H1 (cell line): ENCODE measurements at regions not wholly inside any gene's neighbourhood (a gene's known extent, or its start where the extent isn't known, plus 50 kb on each side); places are given as distances from the start of the nearest gene placed in this dataset.
A peak's percentile ranks its signal among the peaks of the same experiment; 100 is the strongest.

Experiments
- CTCF ChIA-PET: fragments of 300-600 bp; sonication (Branson Sonifier 250); formaldehyde crosslinking; loops from one replicate; lab custom pipeline; 2021; ENCODE audit not compliant: partially characterized antibody; lab: Charles Lee
- POLR2A ChIA-PET: fragments of 300-600 bp; sonication (Branson Sonifier 250); formaldehyde crosslinking; loops from one replicate; lab custom pipeline; 2021; ENCODE audit warnings: inconsistent platforms; ENCODE audit not compliant: partially characterized antibody; lab: Charles Lee
- DNase-seq, 2 experiments: peaks; one replicate each; pipeline versions ENCODE4 v3.0.0 to v3.0.0-alpha.2; 2010 to 2022; ENCODE audit warnings: low spot score in 2 of 2, low read depth in 1 of 2, mixed read lengths in 1 of 2
- FAIRE-seq: peaks from 2 replicates; lab custom pipeline; 2011; peaks lifted over from hg19 to GRCh38; lab: Jason Lieb, UNC
- H2AFZ ChIP-seq: 2 replicates; pipeline ENCODE4 v1.8.1; 2012; ENCODE audit warnings: low read length, inconsistent platforms
- H2AK5ac ChIP-seq: 2 replicates; pipeline ENCODE4 v1.6.1; 2013; ENCODE audit warnings: low read depth, low read length
- H2BK120ac ChIP-seq: replicated peaks from 2 replicates; pipeline ENCODE3; 2013; ENCODE audit warnings: low read depth, low read length, inconsistent platforms
- H2BK12ac ChIP-seq: 2 replicates; pipeline ENCODE4 v1.6.1; 2013; ENCODE audit warnings: low read depth, low read length
- H2BK15ac ChIP-seq: 2 replicates; pipeline ENCODE4 v1.6.1; 2013; ENCODE audit warnings: low read length
- H2BK20ac ChIP-seq: 2 replicates; pipeline ENCODE4 v1.6.1; 2013; ENCODE audit warnings: low read length
- H2BK5ac ChIP-seq: 2 replicates; pipeline ENCODE4 v1.6.1; 2013; ENCODE audit warnings: low read depth, low read length
- H3K14ac ChIP-seq: 2 replicates; pipeline ENCODE4 v1.6.1; 2013; ENCODE audit warnings: inconsistent platforms; ENCODE audit not compliant: insufficient read length
- H3K18ac ChIP-seq: 2 replicates; pipeline ENCODE4 v1.6.1; 2013; ENCODE audit warnings: low read length; ENCODE audit errors: extremely low read depth
- H3K23ac ChIP-seq: 2 replicates; pipeline ENCODE4 v1.6.1; 2013; ENCODE audit warnings: inconsistent platforms; ENCODE audit not compliant: insufficient read length
- H3K23me2 ChIP-seq: 2 replicates; pipeline ENCODE4 v1.6.1; 2013; ENCODE audit warnings: low read depth, low read length
- H3K27ac ChIP-seq: 2 replicates; pipeline ENCODE4 v1.6.1; 2011; ENCODE audit warnings: low read depth, low read length, inconsistent platforms
- H3K27me3 ChIP-seq, 4 experiments: replicated peaks in 1 of 4; 1 replicate in 1 of 4; 2 replicates in 3 of 4; pipeline versions ENCODE4 v1.6.1 to v1.8.1; 2011 to 2013; ENCODE audit warnings: low read length in 3 of 4, mild to moderate bottlenecking in 3 of 4, inconsistent platforms in 2 of 4, mixed read lengths in 2 of 4, moderate library complexity in 1 of 4; ENCODE audit not compliant: control insufficient read depth in 3 of 4, insufficient read depth in 3 of 4; ENCODE audit errors: extremely low read depth in 1 of 4
- H3K36me3 ChIP-seq, 4 experiments: 2 replicates each; pipeline versions ENCODE4 v1.6.1 to v1.8.1; 2011 to 2013; ENCODE audit warnings: mild to moderate bottlenecking in 4 of 4, low read length in 3 of 4, moderate library complexity in 2 of 4, control low read depth in 1 of 4, inconsistent platforms in 1 of 4; ENCODE audit not compliant: insufficient read depth in 4 of 4, control insufficient read depth in 2 of 4
- H3K4ac ChIP-seq: replicated peaks from 2 replicates; pipeline ENCODE3; 2013; ENCODE audit warnings: low read length, low read depth, mixed read lengths, inconsistent platforms; ENCODE audit not compliant: insufficient read length
- H3K4me1 ChIP-seq, 4 experiments: replicated peaks in 1 of 4; 1 replicate in 1 of 4; 2 replicates in 3 of 4; pipeline versions ENCODE4 v1.6.1 to v1.8.1; 2011 to 2013; ENCODE audit warnings: low read length in 3 of 4, inconsistent platforms in 2 of 4, mixed read lengths in 1 of 4; ENCODE audit not compliant: insufficient read depth in 4 of 4, control insufficient read depth in 3 of 4
- H3K4me2 ChIP-seq, 2 experiments: 2 replicates each; pipeline versions ENCODE4 v1.6.1 to v1.8.1; 2011 to 2013; ENCODE audit warnings: low read depth in 2 of 2, low read length in 2 of 2, control low read depth in 1 of 2, inconsistent platforms in 1 of 2, mild to moderate bottlenecking in 1 of 2; ENCODE audit not compliant: insufficient read depth in 1 of 2
- H3K4me3 ChIP-seq, 4 experiments: fragments of 200-600, 300-600 bp in 1 of 4; sonication (generic), shearing (Covaris generic), sonication (Bioruptor Twin) in 1 of 4; 2 replicates each; pipeline versions ENCODE4 v1.5.1 to v1.8.1; 2011 to 2016; ENCODE audit warnings: low read length in 4 of 4, low read depth in 3 of 4, control low read depth in 2 of 4, inconsistent platforms in 2 of 4, mild to moderate bottlenecking in 2 of 4, mixed read lengths in 1 of 4, moderate library complexity in 1 of 4; ENCODE audit not compliant: insufficient read depth in 2 of 4; ENCODE audit errors: extremely low read depth in 1 of 4
- H3K56ac ChIP-seq: replicated peaks from 2 replicates; pipeline ENCODE3; 2013; ENCODE audit warnings: low read depth, mild to moderate bottlenecking, mixed read lengths, low read length, inconsistent platforms; ENCODE audit not compliant: insufficient read length
- H3K79me1 ChIP-seq: 2 replicates; pipeline ENCODE4 v1.6.1; 2013; ENCODE audit warnings: low read depth, low read length, control low read depth
- H3K79me2 ChIP-seq, 2 experiments: 2 replicates each; pipeline versions ENCODE4 v1.6.1 to v1.8.1; 2012 to 2013; ENCODE audit warnings: low read length in 2 of 2, mild to moderate bottlenecking in 2 of 2, inconsistent platforms in 1 of 2; ENCODE audit not compliant: insufficient read depth in 2 of 2, control insufficient read depth in 1 of 2
- H3K9ac ChIP-seq, 4 experiments: replicated peaks in 1 of 4; 1 replicate in 1 of 4; 2 replicates in 3 of 4; pipeline versions ENCODE4 v1.6.1 to v1.8.1; 2011 to 2013; ENCODE audit warnings: low read depth in 3 of 4, low read length in 3 of 4, control low read depth in 2 of 4, mild to moderate bottlenecking in 2 of 4, moderate library complexity in 2 of 4, inconsistent platforms in 1 of 4; ENCODE audit errors: extremely low read depth in 1 of 4
- H3K9me3 ChIP-seq, 2 experiments: 2 replicates each; pipeline versions ENCODE4 v1.6.1 to v1.8.1; 2012 to 2013; ENCODE audit warnings: mild to moderate bottlenecking in 2 of 2, moderate library complexity in 2 of 2, control low read depth in 1 of 2, inconsistent platforms in 1 of 2, low read depth in 1 of 2, low read length in 1 of 2, mixed read lengths in 1 of 2; ENCODE audit not compliant: insufficient read depth in 2 of 2
- H4K20me1 ChIP-seq, 2 experiments: replicated peaks in 1 of 2; 2 replicates each; pipeline versions ENCODE3 to v1.8.1; 2011 to 2013; ENCODE audit warnings: inconsistent platforms in 2 of 2, low read length in 2 of 2, mild to moderate bottlenecking in 1 of 2; ENCODE audit not compliant: insufficient read depth in 2 of 2, control insufficient read depth in 1 of 2
- H4K5ac ChIP-seq: 2 replicates; pipeline ENCODE4 v1.6.1; 2013; ENCODE audit warnings: low read length, low read depth, mixed read lengths, inconsistent platforms; ENCODE audit not compliant: insufficient read length
- H4K8ac ChIP-seq: 2 replicates; pipeline ENCODE4 v1.8.0; 2013; ENCODE audit warnings: mild to moderate bottlenecking, moderate library complexity, low read length, inconsistent platforms; ENCODE audit not compliant: insufficient read depth; ENCODE audit errors: extremely low read depth
- H4K91ac ChIP-seq: replicated peaks from 2 replicates; pipeline ENCODE3; 2013; ENCODE audit warnings: low read length, mixed read lengths, inconsistent platforms; ENCODE audit not compliant: insufficient read length
- SP2 ChIP-seq: IDR thresholded peaks from 2 replicates; pipeline ENCODE4 v1.6.1; 2012; ENCODE audit warnings: mild to moderate bottlenecking, low read length, inconsistent platforms
- SRF ChIP-seq: IDR thresholded peaks from 2 replicates; pipeline ENCODE4 v1.6.1; 2011; ENCODE audit warnings: mild to moderate bottlenecking, low read depth, low read length, moderate library complexity
- WGBS, 2 experiments: shearing (Covaris generic) in 1 of 2; methylation state at CpG; one replicate each; pipeline versions ENCODE4 v1.1.6 to v1.1.7; 2013 to 2015; ENCODE audit warnings: low lambda C conversion rate in 2 of 2, mixed read lengths in 2 of 2, inconsistent platforms in 1 of 2, low coverage in 1 of 2, missing lambda C conversion rate in 1 of 2; ENCODE audit not compliant: insufficient replicate concordance in 2 of 2, insufficient coverage in 1 of 2, insufficient read length in 1 of 2; ENCODE audit errors: extremely low coverage in 1 of 2, missing lambda C conversion rate in 1 of 2; 5-methylcytosine and 5-hydroxymethylcytosine counted together
- TF ChIP-seq, protein P1 (sequence below): IDR thresholded peaks from 2 replicates; pipeline ENCODE4 v1.6.1; 2012; ENCODE audit warnings: inconsistent platforms

DNA sequence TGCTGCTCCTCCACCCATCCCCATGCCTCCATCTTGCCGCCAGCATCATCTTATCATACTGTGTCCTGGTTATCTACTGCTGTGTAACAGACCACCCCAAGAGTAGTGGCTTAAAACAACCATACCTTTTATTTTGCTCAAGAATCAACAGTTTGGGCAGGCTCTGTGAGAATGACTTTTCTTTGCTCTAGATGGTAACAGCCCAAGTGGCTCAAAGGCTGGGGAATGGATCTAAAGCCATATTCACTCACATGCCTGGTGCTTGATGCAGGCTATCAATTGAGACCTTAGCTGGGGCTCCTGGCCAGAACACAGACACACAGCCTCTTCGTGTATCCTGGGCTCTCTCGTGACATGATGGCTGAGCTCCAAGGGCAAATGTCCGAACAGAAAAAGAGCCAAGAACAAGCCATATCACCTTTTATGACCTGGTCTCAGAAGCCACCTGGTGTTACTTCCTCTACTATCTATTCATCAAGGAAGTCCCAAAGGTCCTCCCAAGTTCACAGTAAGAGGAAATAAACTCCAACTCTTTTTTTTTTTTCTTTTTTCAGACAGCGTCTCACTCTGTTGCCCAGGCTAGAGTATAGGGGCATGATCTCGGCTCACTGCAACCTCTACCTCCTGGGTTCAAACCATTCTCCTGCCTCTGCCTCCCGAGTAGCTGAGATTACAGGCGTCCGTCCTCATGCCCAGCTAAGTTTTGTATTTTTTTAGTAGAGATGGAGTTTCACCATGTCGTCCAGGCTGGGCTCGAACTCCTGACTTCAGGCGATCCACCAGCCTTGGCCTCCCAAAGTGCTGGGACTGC lies 159.3 kb upstream of the JARID2 start:
- Histone ChIP-seq H3K9ac (no peak overlapping the region), H2BK120ac (no peak overlapping the region), H3K14ac (no peak overlapping the region), H3K79me1 (no peaks in the 10 kb centered on the region; the same call in 1 of the 2 replicates), H2BK20ac (peak overlapping the region; percentile 43; the same call in 1 of the 2 replicates), H4K5ac (no peak overlapping the region), H3K27me3 (no peaks in the 10 kb centered on the region), H4K91ac (peak overlapping the region; percentile 44), H3K23me2 (no peaks in the 10 kb centered on the region), H2AFZ (no peak overlapping the region), H2BK15ac (no peak overlapping the region), H3K4ac (no peak overlapping the region), H3K4me1 (peaks cover 0 to 3% (median 0%) of the 10 kb centered on the region in 4 experiments; a peak in 2 of 7 replicates), H3K36me3 (no peaks in the 10 kb centered on the region), H3K27ac (no peak overlapping the region), H3K9me3 (no peaks in the 10 kb centered on the region), H2AK5ac (no peak overlapping the region), H2BK12ac (0 out of 2 replicates have a peak overlapping the region, but pooled peaks have one; percentile 2), H3K18ac (no peak overlapping the region), H3K56ac (no peak overlapping the region), H4K20me1 (no peaks in the 10 kb centered on the region), H4K8ac (no peak overlapping the region)
- ChIA-PET CTCF (interaction anchor here (0.7 kb wide), 2 partner anchors 20 to 37 kb away, joined by 3 to 5 read pairs; no protein-coding TSS in a partner anchor), POLR2A (no interaction called here)
- no peak for FAIRE-seq
- WGBS, 2 experiments = 94% methylated on average over 12 of the region's 12 CpGs; no CpG with 5 or more reads in 1 of the 2 experiments
- TF ChIP-seq, protein P1, sequence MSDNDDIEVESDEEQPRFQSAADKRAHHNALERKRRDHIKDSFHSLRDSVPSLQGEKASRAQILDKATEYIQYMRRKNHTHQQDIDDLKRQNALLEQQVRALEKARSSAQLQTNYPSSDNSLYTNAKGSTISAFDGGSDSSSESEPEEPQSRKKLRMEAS = no peak
- TF ChIP-seq SP2 = no peak
- no peak for TF ChIP-seq SRF
- TF ChIP-seq, all 59 proteins: peak for 0
- DNase-seq = no peak
- no peak overlapping the region for H3K4me2 ChIP-seq
- no peak overlapping the region for H3K4me3 ChIP-seq
- no peak overlapping the region for H2BK5ac ChIP-seq
- no peaks in the 10 kb centered on the region for H3K79me2 ChIP-seq
- no peak overlapping the region for H3K23ac ChIP-seq
